ENCODE measurements at regions not wholly inside any gene's neighbourhood (a gene's known extent, or its start where the extent isn't known, plus 50 kb on each side); places are given as distances from the start of the nearest gene placed in this dataset.

GRCh38 chr22:48485149-48486133 lies 1342.2 kb downstream of the BRD1 start:
- TF ChIP-seq GATA2 (IDR thresholded peaks at IDR 0.05; ENCODE audit: low read depth, low read length), result no peak

DNA sequence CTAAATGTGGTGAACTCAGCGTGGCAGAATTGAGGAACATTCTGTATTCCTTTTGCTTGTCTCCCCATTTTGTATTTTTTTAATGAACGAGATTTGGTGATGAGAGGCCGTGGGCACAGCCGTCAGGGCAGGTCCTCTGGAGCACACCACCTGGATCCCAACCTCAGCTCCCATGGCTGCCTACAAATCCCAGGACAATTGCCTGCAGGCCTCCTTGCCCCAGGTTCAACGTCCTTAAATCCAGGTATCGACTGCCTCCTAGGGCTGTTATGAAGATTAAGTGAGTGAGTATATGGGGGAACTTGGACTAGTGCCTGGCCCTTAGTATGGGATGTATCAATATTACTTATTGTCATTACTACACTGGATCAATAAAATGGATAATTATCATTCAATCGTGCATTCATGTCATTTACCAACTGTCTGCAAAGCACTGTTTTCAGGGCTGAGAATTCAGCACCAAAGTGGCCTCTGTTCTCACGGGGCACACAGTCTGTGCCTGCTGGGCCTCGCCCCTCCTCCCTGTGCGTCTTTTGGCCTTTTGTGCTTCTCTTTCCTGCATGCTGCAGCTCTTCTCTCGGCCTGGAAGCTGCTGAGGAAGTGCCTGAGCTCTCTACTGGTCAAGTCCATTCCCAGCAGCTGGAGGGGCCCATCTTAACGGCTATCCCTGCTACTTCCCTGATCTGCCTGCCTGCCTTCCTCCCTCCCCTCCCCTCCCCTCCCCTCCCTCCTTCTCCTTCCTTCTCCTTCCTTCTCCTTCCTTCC lies 1343.7 kb downstream of the BRD1 start:
- TF ChIP-seq GATA2 (IDR thresholded peaks at IDR 0.05; ENCODE audit: low read depth, low read length) (no peak), GATA3 (IDR thresholded peaks at IDR 0.05; ENCODE audit: low read depth, low read length) (no peak)

DNA sequence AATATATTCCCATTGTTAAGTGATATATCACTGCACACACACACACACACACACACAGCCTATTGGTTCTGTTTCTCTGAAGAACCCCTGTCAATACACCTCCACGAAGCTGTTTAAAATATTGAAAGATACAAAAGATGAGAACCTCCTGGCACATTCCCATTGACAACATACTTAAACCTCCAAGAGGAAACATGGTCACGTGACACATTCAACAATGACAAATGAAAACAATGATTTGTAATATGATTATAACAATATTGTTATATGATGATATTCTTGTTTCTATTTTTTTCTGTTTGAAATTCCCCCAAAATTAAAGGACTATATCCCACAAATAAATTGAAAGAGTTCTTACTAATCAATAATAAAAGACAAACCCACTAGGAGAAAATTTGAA lies 1344.9 kb downstream of the BRD1 start:
- no peak for TF ChIP-seq GATA3 (IDR thresholded peaks at IDR 0.05; ENCODE audit: low read depth, low read length)
- no peak for TF ChIP-seq GATA2 (IDR thresholded peaks at IDR 0.05; ENCODE audit: low read depth, low read length)

DNA sequence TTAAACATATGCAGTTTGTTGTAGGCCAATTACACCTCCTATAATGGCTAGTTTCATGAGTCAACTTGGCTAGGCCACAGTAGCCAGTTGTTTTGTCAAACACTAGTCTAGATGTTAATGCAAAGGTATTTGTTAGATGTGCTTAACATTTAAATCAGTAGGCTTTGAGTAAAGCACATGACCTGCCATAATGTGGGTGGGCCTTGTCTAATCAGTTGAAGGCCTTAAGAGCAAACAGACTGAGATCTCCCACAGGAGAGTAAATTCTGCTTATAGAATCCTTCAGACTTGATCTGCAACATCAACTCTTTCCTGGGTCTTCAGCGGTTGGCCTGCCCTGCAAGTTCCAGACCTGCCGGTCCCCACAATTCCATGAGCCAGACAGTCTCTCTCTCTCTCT lies 1345.9 kb downstream of the BRD1 start:
- no peak for TF ChIP-seq GATA2 (IDR thresholded peaks at IDR 0.05; ENCODE audit: low read depth, low read length)
- no peak for TF ChIP-seq GATA3 (IDR thresholded peaks at IDR 0.05; ENCODE audit: low read depth, low read length)

DNA sequence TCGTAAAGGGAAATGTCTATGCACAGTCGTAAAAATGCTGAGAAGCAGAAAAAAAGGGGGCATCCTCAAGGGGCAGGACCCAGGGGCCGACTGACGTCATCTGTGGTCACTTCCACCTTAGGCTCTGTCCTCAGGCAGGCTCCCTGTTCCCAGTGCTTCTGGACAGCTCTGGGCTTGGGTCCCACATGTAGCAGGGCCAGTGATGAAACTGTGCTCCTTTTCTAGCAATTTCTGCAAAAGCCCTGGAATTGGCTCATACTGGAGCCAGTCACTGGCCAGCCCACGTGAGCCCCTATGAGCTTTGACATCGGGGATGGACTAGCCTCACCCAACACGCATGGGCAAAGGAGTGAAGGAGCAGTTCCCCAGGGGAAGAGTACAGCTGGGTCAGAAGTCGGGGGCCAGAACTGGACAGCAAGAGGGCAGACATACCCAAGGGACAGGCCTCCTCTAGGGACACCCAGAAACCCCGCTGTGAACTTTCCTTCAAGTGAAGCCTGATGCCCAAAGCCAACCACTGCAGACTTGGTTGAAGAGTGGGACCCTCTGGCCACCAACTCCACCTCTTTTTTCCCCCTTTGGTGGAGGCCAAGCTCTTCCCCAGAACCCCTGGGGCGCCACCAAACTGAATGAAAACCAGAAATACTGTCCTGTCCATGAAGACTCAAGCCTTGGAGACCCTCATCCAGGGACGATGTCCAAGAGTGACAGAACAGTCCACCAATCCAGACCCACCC lies 1349.0 kb downstream of the BRD1 start:
- no peak for TF ChIP-seq GATA3 (IDR thresholded peaks at IDR 0.05; ENCODE audit: low read depth, low read length)
- no peak for TF ChIP-seq GATA2 (IDR thresholded peaks at IDR 0.05; ENCODE audit: low read depth, low read length)

GRCh38 chr22:48478124-48478523 lies 1349.5 kb downstream of the BRD1 start:
- TF ChIP-seq GATA2 (IDR thresholded peaks at IDR 0.05; ENCODE audit: low read depth, low read length) (no peak), GATA3 (IDR thresholded peaks at IDR 0.05; ENCODE audit: low read depth, low read length) (no peak)

- TF ChIP-seq GATA3 (IDR thresholded peaks at IDR 0.05; ENCODE audit: low read depth, low read length) (no peak), GATA2 (IDR thresholded peaks at IDR 0.05; ENCODE audit: low read depth, low read length) (no peak)
Measured at GRCh38 chr22:48477031-48477721, 1350.5 kb downstream of the BRD1 start.

DNA sequence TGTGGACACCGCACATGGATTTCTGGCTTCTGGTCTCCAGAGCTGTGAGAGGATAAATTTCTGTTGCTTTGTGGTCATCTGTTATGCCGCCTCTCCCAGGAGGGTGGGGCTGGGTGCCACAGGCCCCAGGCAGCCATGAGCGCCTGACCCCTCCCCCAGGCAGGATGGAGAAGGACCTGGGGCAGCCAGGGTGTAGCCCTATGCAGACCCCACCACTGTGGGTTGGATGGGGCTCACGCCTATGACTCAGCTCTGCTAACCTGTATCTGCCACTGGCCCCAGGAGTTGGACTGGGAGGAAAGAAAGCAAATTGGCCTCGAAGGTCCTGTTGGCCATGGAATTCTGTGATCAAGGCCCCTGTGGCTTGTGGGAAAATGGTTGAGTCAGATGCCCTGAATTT lies 1351.1 kb downstream of the BRD1 start:
- TF ChIP-seq GATA2 (IDR thresholded peaks at IDR 0.05; ENCODE audit: low read depth, low read length) (no peak), GATA3 (IDR thresholded peaks at IDR 0.05; ENCODE audit: low read depth, low read length) (no peak)

GRCh38 chr22:48475661-48476345 lies 1351.9 kb downstream of the BRD1 start:
- no peak for TF ChIP-seq GATA2 (IDR thresholded peaks at IDR 0.05; ENCODE audit: low read depth, low read length)
- no peak for TF ChIP-seq GATA3 (IDR thresholded peaks at IDR 0.05; ENCODE audit: low read depth, low read length)

DNA sequence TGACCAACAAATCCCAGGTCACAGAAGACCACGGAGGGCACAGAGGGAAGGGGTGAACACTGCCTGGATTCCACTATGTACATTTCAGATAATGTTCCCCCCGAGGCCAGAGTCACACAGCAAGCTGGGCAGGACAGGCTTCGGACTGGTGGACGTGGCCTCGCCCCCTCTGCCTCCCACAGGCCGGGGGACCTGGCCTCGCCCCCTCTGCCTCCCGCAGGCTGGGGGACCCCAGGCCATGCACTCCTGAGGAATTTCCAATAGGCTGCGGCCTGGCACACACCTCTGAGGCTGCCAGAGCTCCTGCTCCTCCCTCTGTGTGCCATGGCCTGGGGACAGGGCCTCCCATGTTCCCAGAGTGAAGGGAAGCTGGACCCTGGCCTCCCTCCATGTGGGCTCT lies 1352.8 kb downstream of the BRD1 start:
- no peak for TF ChIP-seq GATA2 (IDR thresholded peaks at IDR 0.05; ENCODE audit: low read depth, low read length)
- TF ChIP-seq GATA3 (IDR thresholded peaks at IDR 0.05; ENCODE audit: low read depth, low read length), result no peak

- no peak for TF ChIP-seq GATA3 (IDR thresholded peaks at IDR 0.05; ENCODE audit: low read depth, low read length)
Measured at GRCh38 chr22:48473202-48473601, 1354.5 kb downstream of the BRD1 start.

DNA sequence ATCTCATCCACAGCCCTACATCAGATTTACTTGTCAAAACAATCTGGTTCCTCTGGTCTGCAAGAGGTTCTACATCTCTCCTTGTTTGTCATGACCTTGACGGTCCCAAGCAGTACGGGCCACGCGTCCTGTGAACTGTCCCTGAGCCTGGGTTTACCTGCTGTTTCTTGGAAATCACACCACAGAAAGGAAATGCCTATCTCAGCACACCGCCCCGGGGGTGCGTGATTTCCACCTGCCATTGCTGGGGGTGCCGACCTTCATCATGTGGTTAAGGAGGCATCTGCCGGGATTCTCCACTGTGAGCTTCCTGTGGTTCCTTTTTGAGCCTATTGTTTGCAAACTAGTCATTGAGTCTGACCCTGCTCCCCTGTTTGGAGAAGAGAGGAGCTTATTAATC lies 1363.4 kb downstream of the BRD1 start:
- no peak for TF ChIP-seq GATA3 (IDR thresholded peaks at IDR 0.05; ENCODE audit: low read depth, low read length)
- TF ChIP-seq GATA2 (IDR thresholded peaks at IDR 0.05; ENCODE audit: low read depth, low read length), result no peak
